Adrenal gland (tissue), 9 donors: ENCODE measurements at regions not wholly inside any gene's neighbourhood (a gene's known extent, or its start where the extent isn't known, plus 50 kb on each side); places are given as distances from the start of the nearest gene placed in this dataset.

Experiments
- DNase-seq, 7 donors: peaks; one replicate each; pipeline ENCODE4 v3.0.0-alpha.2; 2019 to 2020
- H3K27ac ChIP-seq, 5 donors: fragments of 200-600 bp; sonication (generic) in 4 of 5; 1 replicate in 3 of 5; 2 replicates in 2 of 5; pipeline versions ENCODE4 v1.5.1 to v1.8.0; 2016 to 2020; ENCODE audit warnings: mild to moderate bottlenecking in 1 of 5
- H3K27me3 ChIP-seq: fragments of 200-600 bp; 2 replicates; pipeline ENCODE4 v1.8.0; 2021
- H3K36me3 ChIP-seq, 2 donors: fragments of 200-600 bp; replicated peaks in 1 of 2; 1 replicate in 1 of 2; 2 replicates in 1 of 2; pipeline versions ENCODE4 v1.5.1 to v1.8.0; 2018 to 2022
- H3K4me1 ChIP-seq, 2 donors: fragments of 200-600 bp; replicated peaks in 1 of 2; 1 replicate in 1 of 2; 2 replicates in 1 of 2; pipeline versions ENCODE4 v1.5.1 to v1.8.0; 2018 to 2021
- H3K4me3 ChIP-seq, 4 donors: fragments of 200-600 bp; sonication (generic) in 3 of 4; one replicate each; pipeline ENCODE4 v1.5.1; 2016 to 2018
- H3K9me3 ChIP-seq, 3 donors: fragments of 200-600 bp; sonication (generic) in 1 of 3; replicated peaks in 1 of 3; 1 replicate in 2 of 3; 2 replicates in 1 of 3; pipeline versions ENCODE4 v1.5.1 to v1.8.0; 2016 to 2021
- CTCF ChIP-seq, 6 experiments: fragments of 450-650 bp in 4 of 6; fragments of 200-600 bp in 2 of 6; sonication (generic) in 1 of 6; IDR thresholded peaks; 1 replicate in 5 of 6; 2 replicates in 1 of 6; pipeline versions ENCODE4 v1.5.1 to v1.8.0; 2016 to 2021; ENCODE audit warnings: antibody characterized with exemption in 6 of 6, mild to moderate bottlenecking in 2 of 6, moderate library complexity in 1 of 6
- POLR2A ChIP-seq, 2 donors: fragments of 450-650 bp; IDR thresholded peaks; one replicate each; pipeline ENCODE4 v1.6.1; 2017; ENCODE audit warnings: antibody characterized with exemption in 2 of 2, mild to moderate bottlenecking in 2 of 2, moderate library complexity in 1 of 2
- WGBS, 4 donors: extraction: QIAGEN DNeasy Blood & Tissue Kit in 2 of 4; methylation state at CpG; one replicate each; pipeline versions ENCODE4 v1.1.5 to v1.1.7; 2013 to 2017; 5-methylcytosine and 5-hydroxymethylcytosine counted together
- intact Hi-C, 2 donors: fragments of 100-400 bp; cut with DNase I; formaldehyde crosslinking; loops; one replicate each; pipeline versions ENCODE4 v1.14.1 to v1.15.0; 2022 to 2023
- donor health status: healthy with polysubstance abuse.
- donor health status: Bipolar disorder and iron deficiency.
- donor health status: DM: yes; HTN: yes; CAD: no.
- donor health status: DM: no; HTN: no; CAD: no.
- donor health status: DM: no; HTN: no; CAD: no.

DNA sequence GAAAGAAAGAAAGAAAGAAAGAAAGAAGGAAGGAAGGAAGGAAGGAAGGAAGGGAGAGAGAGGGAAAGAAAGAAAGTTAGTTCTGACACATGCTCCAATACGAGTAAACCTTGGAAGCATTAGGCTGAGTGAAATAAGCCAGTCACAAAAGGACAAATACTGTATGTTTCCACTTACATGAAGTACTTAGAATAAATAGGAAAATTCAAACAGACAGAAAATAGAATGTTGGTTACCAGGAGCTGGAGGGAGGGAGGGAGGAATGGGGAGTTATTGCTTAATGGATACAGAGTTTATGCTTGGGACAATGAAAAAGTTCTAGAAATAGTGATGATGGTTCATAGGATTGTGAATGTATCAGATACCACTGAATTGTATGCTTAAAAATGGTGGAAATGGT is 75.2 kb upstream of the CDH4 start:
- no peak overlapping the region for H3K27ac ChIP-seq
- no peak for DNase-seq
- H3K36me3 ChIP-seq = no peaks in the 10 kb centered on the region
- H3K4me1 ChIP-seq = no peaks in the 10 kb centered on the region
- intact Hi-C loops = no loop called here
- peaks cover 15% of the 10 kb centered on the region for H3K27me3 ChIP-seq
- no peaks in the 10 kb centered on the region for H3K9me3 ChIP-seq
- no peak overlapping the region for H3K4me3 ChIP-seq
- TF ChIP-seq CTCF (IDR thresholded peaks at IDR 0.05) (no peak), POLR2A (IDR thresholded peaks at IDR 0.05) (no peak)
- WGBS, 4 donors = 74 to 90% (median 79%) methylated on average over 1 of the region's 1 CpG

DNA sequence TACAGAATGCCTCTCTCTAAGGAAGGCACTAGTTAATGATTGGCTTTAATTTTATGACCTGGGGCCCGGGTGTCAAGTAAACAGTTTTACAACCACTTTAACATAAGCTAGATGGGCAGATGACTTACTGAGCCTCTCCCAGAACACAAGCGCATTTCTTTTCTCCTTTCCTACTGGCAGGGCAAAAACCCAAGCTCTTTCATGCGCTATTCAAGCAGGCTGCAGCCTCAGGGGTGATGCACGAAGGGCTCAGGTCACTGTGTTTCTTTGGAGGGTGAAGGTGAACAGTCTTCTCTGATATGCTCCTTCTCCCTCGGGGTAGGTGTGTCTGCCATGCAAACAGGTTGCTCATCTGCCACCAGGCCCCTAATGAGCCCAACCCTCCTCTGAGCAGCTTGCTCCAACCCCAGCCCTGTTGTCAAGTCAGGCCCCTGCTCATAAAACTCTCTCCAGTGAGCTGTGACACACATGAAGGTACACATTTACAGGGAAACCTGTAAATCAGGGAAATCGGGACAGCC is 73.5 kb upstream of the CDH4 start:
- intact Hi-C loops = no loop called here
- no peak for TF ChIP-seq CTCF (IDR thresholded peaks at IDR 0.05)
- TF ChIP-seq POLR2A (IDR thresholded peaks at IDR 0.05) = no peak
- H3K4me1 ChIP-seq = no peaks in the 10 kb centered on the region
- no peaks in the 10 kb centered on the region for H3K36me3 ChIP-seq
- H3K27me3 ChIP-seq = peaks cover 15% of the 10 kb centered on the region
- no peaks in the 10 kb centered on the region for H3K9me3 ChIP-seq
- no peak overlapping the region for H3K4me3 ChIP-seq
- H3K27ac ChIP-seq = no peak overlapping the region
- 45 to 63% (median 58%) methylated on average over 6 of the region's 6 CpGs for WGBS, 4 donors
- no peak for DNase-seq

- 83 to 87% (median 84%) methylated on average over 4 to 9 of the region's 9 CpGs for WGBS, 4 donors
- intact Hi-C loops = no loop called here
- no peaks in the 10 kb centered on the region for H3K4me1 ChIP-seq
- H3K4me3 ChIP-seq = no peak overlapping the region
- no peaks in the 10 kb centered on the region for H3K27me3 ChIP-seq
- TF ChIP-seq CTCF (IDR thresholded peaks at IDR 0.05) (no peak), POLR2A (IDR thresholded peaks at IDR 0.05) (no peak)
- no peak overlapping the region for H3K27ac ChIP-seq
- H3K9me3 ChIP-seq = no peaks in the 10 kb centered on the region
- no peak for DNase-seq
- H3K36me3 ChIP-seq = no peaks in the 10 kb centered on the region
These were observed 67.9 kb upstream of the CDH4 start for GRCh38 chr20:61184194-61184593.

GRCh38 chr20:61185181-61185580 is 66.9 kb upstream of the CDH4 start:
- no peak for TF ChIP-seq CTCF (IDR thresholded peaks at IDR 0.05)
- TF ChIP-seq POLR2A (IDR thresholded peaks at IDR 0.05) = no peak
- H3K4me3 ChIP-seq = no peak overlapping the region
- no peaks in the 10 kb centered on the region for H3K9me3 ChIP-seq
- H3K27ac ChIP-seq = no peak overlapping the region
- no peak for DNase-seq
- WGBS, 4 donors = 73 to 81% (median 77%) methylated on average over 7 of the region's 7 CpGs
- no peaks in the 10 kb centered on the region for H3K4me1 ChIP-seq
- intact Hi-C loops = no loop called here
- no peaks in the 10 kb centered on the region for H3K36me3 ChIP-seq
- H3K27me3 ChIP-seq = no peaks in the 10 kb centered on the region
